Liver (tissue), 3 donors: ENCODE measurements at regions not wholly inside any gene's neighbourhood (a gene's known extent, or its start where the extent isn't known, plus 50 kb on each side); places are given as distances from the start of the nearest gene placed in this dataset.

Source experiments
- CTCF ChIP-seq: fragments of 150-350 bp; IDR thresholded peaks from 2 replicates; pipeline ENCODE4 v1.5.1; 2017; ENCODE audit warnings: improper control_type of control experiment, low read depth, low read length; ENCODE audit not compliant: missing input control
- RAD21 ChIP-seq, 2 donors: IDR thresholded peaks; 2 replicates each; pipeline ENCODE4 v1.6.1; 2016; ENCODE audit warnings: antibody characterized with exemption in 2 of 2, mild to moderate bottlenecking in 2 of 2
- TAF1 ChIP-seq: conservative IDR thresholded peaks from 2 replicates; pipeline ENCODE4 v1.6.1; 2016; ENCODE audit warnings: antibody characterized with exemption, mild to moderate bottlenecking
- TF ChIP-seq, protein P1 (sequence below): IDR thresholded peaks from 2 replicates; pipeline ENCODE4 v1.6.1; 2016; ENCODE audit warnings: antibody characterized with exemption
- donor health status: healthy.
- donor health status: healthy.

DNA sequence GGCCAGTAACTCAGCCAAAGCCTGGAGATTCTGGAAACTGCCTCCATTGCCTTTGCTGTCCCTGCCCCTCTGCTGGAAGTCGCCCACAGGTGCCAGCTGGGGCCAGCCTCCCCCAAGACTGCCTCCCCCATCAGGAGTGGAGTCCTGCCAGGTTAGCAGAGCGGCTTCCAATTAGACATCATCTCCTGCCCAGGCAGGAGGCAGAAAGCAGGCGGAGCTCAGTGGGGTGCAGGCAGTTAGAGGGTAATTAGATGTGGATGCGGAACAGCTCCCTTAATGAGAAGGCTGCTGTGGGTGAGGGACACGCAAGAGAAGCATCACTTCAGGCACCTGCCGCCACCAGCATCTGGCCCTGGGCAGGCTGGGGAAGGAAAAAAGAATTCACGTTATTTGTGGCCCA is 90.9 kb upstream of the TP53I11 start:
- no peak for TF ChIP-seq CTCF
- TF ChIP-seq, protein P1, sequence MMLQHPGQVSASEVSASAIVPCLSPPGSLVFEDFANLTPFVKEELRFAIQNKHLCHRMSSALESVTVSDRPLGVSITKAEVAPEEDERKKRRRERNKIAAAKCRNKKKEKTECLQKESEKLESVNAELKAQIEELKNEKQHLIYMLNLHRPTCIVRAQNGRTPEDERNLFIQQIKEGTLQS, result no peak
- no peak for TF ChIP-seq RAD21 (IDR thresholded peaks at IDR 0.05)
- TF ChIP-seq TAF1, result no peak
